Adrenal gland (tissue), 9 donors: ENCODE measurements at regions not wholly inside any gene's neighbourhood (a gene's known extent, or its start where the extent isn't known, plus 50 kb on each side); places are given as distances from the start of the nearest gene placed in this dataset.

Experiments
- DNase-seq, 7 donors: peaks; one replicate each; pipeline ENCODE4 v3.0.0-alpha.2; 2019 to 2020
- H3K27ac ChIP-seq, 5 donors: fragments of 200-600 bp; sonication (generic) in 4 of 5; 1 replicate in 3 of 5; 2 replicates in 2 of 5; pipeline versions ENCODE4 v1.5.1 to v1.8.0; 2016 to 2020; ENCODE audit warnings: mild to moderate bottlenecking in 1 of 5
- H3K27me3 ChIP-seq: fragments of 200-600 bp; 2 replicates; pipeline ENCODE4 v1.8.0; 2021
- H3K36me3 ChIP-seq, 2 donors: fragments of 200-600 bp; replicated peaks in 1 of 2; 1 replicate in 1 of 2; 2 replicates in 1 of 2; pipeline versions ENCODE4 v1.5.1 to v1.8.0; 2018 to 2022
- H3K4me1 ChIP-seq, 2 donors: fragments of 200-600 bp; replicated peaks in 1 of 2; 1 replicate in 1 of 2; 2 replicates in 1 of 2; pipeline versions ENCODE4 v1.5.1 to v1.8.0; 2018 to 2021
- H3K4me3 ChIP-seq, 4 donors: fragments of 200-600 bp; sonication (generic) in 3 of 4; one replicate each; pipeline ENCODE4 v1.5.1; 2016 to 2018
- H3K9me3 ChIP-seq, 3 donors: fragments of 200-600 bp; sonication (generic) in 1 of 3; replicated peaks in 1 of 3; 1 replicate in 2 of 3; 2 replicates in 1 of 3; pipeline versions ENCODE4 v1.5.1 to v1.8.0; 2016 to 2021
- CTCF ChIP-seq, 6 experiments: fragments of 450-650 bp in 4 of 6; fragments of 200-600 bp in 2 of 6; sonication (generic) in 1 of 6; IDR thresholded peaks; 1 replicate in 5 of 6; 2 replicates in 1 of 6; pipeline versions ENCODE4 v1.5.1 to v1.8.0; 2016 to 2021; ENCODE audit warnings: antibody characterized with exemption in 6 of 6, mild to moderate bottlenecking in 2 of 6, moderate library complexity in 1 of 6
- POLR2A ChIP-seq, 2 donors: fragments of 450-650 bp; IDR thresholded peaks; one replicate each; pipeline ENCODE4 v1.6.1; 2017; ENCODE audit warnings: antibody characterized with exemption in 2 of 2, mild to moderate bottlenecking in 2 of 2, moderate library complexity in 1 of 2
- WGBS, 4 donors: extraction: QIAGEN DNeasy Blood & Tissue Kit in 2 of 4; methylation state at CpG; one replicate each; pipeline versions ENCODE4 v1.1.5 to v1.1.7; 2013 to 2017; 5-methylcytosine and 5-hydroxymethylcytosine counted together
- intact Hi-C, 2 donors: fragments of 100-400 bp; cut with DNase I; formaldehyde crosslinking; loops; one replicate each; pipeline versions ENCODE4 v1.14.1 to v1.15.0; 2022 to 2023
- donor health status: healthy with polysubstance abuse.
- donor health status: Bipolar disorder and iron deficiency.
- donor health status: DM: yes; HTN: yes; CAD: no.
- donor health status: DM: no; HTN: no; CAD: no.
- donor health status: DM: no; HTN: no; CAD: no.

- DNase-seq = no peak
- H3K4me1 ChIP-seq = peaks cover 12 to 29% of the 10 kb centered on the region in 2 donors
- no peak overlapping the region for H3K27ac ChIP-seq
- 97 to 100% (median 100%) methylated on average over 1 of the region's 1 CpG for WGBS, 4 donors
- H3K4me3 ChIP-seq = no peak overlapping the region
- no peak for TF ChIP-seq POLR2A (IDR thresholded peaks at IDR 0.05)
- TF ChIP-seq CTCF (IDR thresholded peaks at IDR 0.05) = no peak
- H3K27me3 ChIP-seq = no peaks in the 10 kb centered on the region
- no peaks in the 10 kb centered on the region for H3K9me3 ChIP-seq
- intact Hi-C loops = no loop called here
- no peaks in the 10 kb centered on the region for H3K36me3 ChIP-seq
These were observed 251.2 kb upstream of the ZPLD1 start for GRCh38 chr3:102183623-102184022.

- Histone ChIP-seq H3K4me3 (no peak overlapping the region), H3K27me3 (no peaks in the 10 kb centered on the region), H3K9me3 (no peaks in the 10 kb centered on the region), H3K4me1 (no peaks in the 10 kb centered on the region), H3K36me3 (no peaks in the 10 kb centered on the region), H3K27ac (no peak overlapping the region)
- 60 to 69% (median 68%) methylated on average over 2 of the region's 2 CpGs for WGBS, 4 donors
- intact Hi-C loops = no loop called here
- DNase-seq = no peak
- no peak for TF ChIP-seq CTCF (IDR thresholded peaks at IDR 0.05)
- TF ChIP-seq POLR2A (IDR thresholded peaks at IDR 0.05) = no peak
These were observed 245.3 kb upstream of the ZPLD1 start for GRCh38 chr3:102189541-102189940.

GRCh38 chr3:102189956-102190723 lies 244.7 kb upstream of the ZPLD1 start:
- H3K4me3 ChIP-seq = no peak overlapping the region
- WGBS, 4 donors = 58 to 89% (median 80%) methylated on average over 7 of the region's 7 CpGs
- TF ChIP-seq POLR2A (IDR thresholded peaks at IDR 0.05) (no peak), CTCF (IDR thresholded peaks at IDR 0.05) (no peak)
- no peaks in the 10 kb centered on the region for H3K4me1 ChIP-seq
- H3K9me3 ChIP-seq = no peaks in the 10 kb centered on the region
- no peaks in the 10 kb centered on the region for H3K36me3 ChIP-seq
- no peak overlapping the region for H3K27ac ChIP-seq
- DNase-seq = peak in 1 of 7 donors; percentile 8
- intact Hi-C loops = no loop called here
- H3K27me3 ChIP-seq = no peaks in the 10 kb centered on the region

GRCh38 chr3:102192575-102192974 lies 242.2 kb upstream of the ZPLD1 start:
- Histone ChIP-seq H3K27ac (no peak overlapping the region), H3K36me3 (no peaks in the 10 kb centered on the region), H3K4me3 (no peak overlapping the region), H3K4me1 (no peaks in the 10 kb centered on the region), H3K27me3 (no peaks in the 10 kb centered on the region), H3K9me3 (no peaks in the 10 kb centered on the region)
- TF ChIP-seq POLR2A (IDR thresholded peaks at IDR 0.05) = no peak
- TF ChIP-seq CTCF (IDR thresholded peaks at IDR 0.05) = no peak
- WGBS, 4 donors = 95 to 100% (median 99%) methylated on average over 2 of the region's 2 CpGs
- DNase-seq = no peak
- intact Hi-C loops = no loop called here
